ENCODE measurements at regions not wholly inside any gene's neighbourhood (a gene's known extent, or its start where the extent isn't known, plus 50 kb on each side); places are given as distances from the start of the nearest gene placed in this dataset.
"Not testable (repeated sequence)": the region's sequence is repeated elsewhere in the genome, so short reads cannot be mapped to it uniquely, and the experiment has no call there.

- H3K27me3 ChIP-seq (ENCODE audit: control insufficient read depth, insufficient read depth): no peaks in the 10 kb centered on the region
- H3K27ac ChIP-seq (ENCODE audit: low read length): no peak overlapping the region
- peaks cover 8% of the 10 kb centered on the region for H3K9me3 ChIP-seq (ENCODE audit: control insufficient read depth, low read length)
- DNase-seq: no peak
- no peak overlapping the region for H3K4me3 ChIP-seq (ENCODE audit: low read length)
- intact Hi-C loops (cut with DNase I): no loop called here
- H3K4me1 ChIP-seq (ENCODE audit: control insufficient read depth, insufficient read depth, low read length): no peaks in the 10 kb centered on the region
- ATAC-seq: no peak
- WGBS: 79% methylated on average over 8 of the region's 8 CpGs
Observed at GRCh38 chr13:111489301-111489700, 168.9 kb downstream of the TEX29 start.

GRCh38 chr13:111490611-111491010, 170.2 kb downstream of the TEX29 start:
- no peaks in the 10 kb centered on the region for H3K4me1 ChIP-seq (ENCODE audit: control insufficient read depth, insufficient read depth, low read length)
- ATAC-seq: no peak
- no peaks in the 10 kb centered on the region for H3K27me3 ChIP-seq (ENCODE audit: control insufficient read depth, insufficient read depth)
- 84% methylated on average over 6 of the region's 6 CpGs for WGBS
- intact Hi-C loops (cut with DNase I): no loop called here
- H3K4me3 ChIP-seq (ENCODE audit: low read length): no peak overlapping the region
- H3K27ac ChIP-seq (ENCODE audit: low read length): no peak overlapping the region
- H3K9me3 ChIP-seq (ENCODE audit: control insufficient read depth, low read length): peaks cover 8% of the 10 kb centered on the region
- no peak for DNase-seq

GRCh38 chr13:111491021-111491420, 170.6 kb downstream of the TEX29 start:
- no peak for DNase-seq

GRCh38 chr13:111491659-111492058, 171.2 kb downstream of the TEX29 start:
- intact Hi-C loops (cut with DNase I): no loop called here
- ATAC-seq (no peak), DNase-seq (no peak)
- Histone ChIP-seq H3K4me3 (ENCODE audit: low read length) (no peak overlapping the region), H3K27me3 (ENCODE audit: control insufficient read depth, insufficient read depth) (no peaks in the 10 kb centered on the region), H3K4me1 (ENCODE audit: control insufficient read depth, insufficient read depth, low read length) (no peaks in the 10 kb centered on the region), H3K9me3 (ENCODE audit: control insufficient read depth, low read length) (peaks cover 4% of the 10 kb centered on the region), H3K27ac (ENCODE audit: low read length) (no peak overlapping the region)
- 68% methylated on average over 10 of the region's 10 CpGs for WGBS

More at GRCh38 chr13:111491021-111491420, 170.6 kb downstream of the TEX29 start:
- ATAC-seq: no peak
- Histone ChIP-seq H3K27ac (ENCODE audit: low read length) (no peak overlapping the region), H3K9me3 (ENCODE audit: control insufficient read depth, low read length) (peaks cover 8% of the 10 kb centered on the region), H3K27me3 (ENCODE audit: control insufficient read depth, insufficient read depth) (no peaks in the 10 kb centered on the region), H3K4me3 (ENCODE audit: low read length) (no peak overlapping the region), H3K4me1 (ENCODE audit: control insufficient read depth, insufficient read depth, low read length) (no peaks in the 10 kb centered on the region)
- 57% methylated on average over 11 of the region's 11 CpGs for WGBS
- intact Hi-C loops (cut with DNase I): no loop called here

- intact Hi-C loops (cut with DNase I): no loop called here
- DNase-seq: no peak
- H3K27me3 ChIP-seq (ENCODE audit: control insufficient read depth, insufficient read depth): no peaks in the 10 kb centered on the region
Observed at GRCh38 chr13:111492341-111492950, 172.0 kb downstream of the TEX29 start.

GRCh38 chr13:111492958-111493357, 172.5 kb downstream of the TEX29 start:
- 82% methylated on average over 5 of the region's 5 CpGs for WGBS
- Histone ChIP-seq H3K9me3 (ENCODE audit: control insufficient read depth, low read length) (no peaks in the 10 kb centered on the region), H3K4me3 (ENCODE audit: low read length) (no peak overlapping the region), H3K27me3 (ENCODE audit: control insufficient read depth, insufficient read depth) (no peaks in the 10 kb centered on the region), H3K27ac (ENCODE audit: low read length) (no peak overlapping the region), H3K4me1 (ENCODE audit: control insufficient read depth, insufficient read depth, low read length) (no peaks in the 10 kb centered on the region)
- intact Hi-C loops (cut with DNase I): no loop called here
- ATAC-seq (no peak), DNase-seq (no peak)

More at GRCh38 chr13:111492341-111492950, 172.0 kb downstream of the TEX29 start:
- ATAC-seq: no peak
- 83% methylated on average over 18 of the region's 18 CpGs for WGBS
- no peak overlapping the region for H3K27ac ChIP-seq (ENCODE audit: low read length)
- no peaks in the 10 kb centered on the region for H3K9me3 ChIP-seq (ENCODE audit: control insufficient read depth, low read length)
- H3K4me3 ChIP-seq (ENCODE audit: low read length): no peak overlapping the region
- H3K4me1 ChIP-seq (ENCODE audit: control insufficient read depth, insufficient read depth, low read length): no peaks in the 10 kb centered on the region

- DNase-seq: no peak
- intact Hi-C loops (cut with DNase I): no loop called here
- H3K27me3 ChIP-seq (ENCODE audit: control insufficient read depth, insufficient read depth): no peaks in the 10 kb centered on the region
- ATAC-seq: no peak
- no peak overlapping the region for H3K27ac ChIP-seq (ENCODE audit: low read length)
- 81% methylated on average over 6 of the region's 6 CpGs for WGBS
- no peak overlapping the region for H3K4me3 ChIP-seq (ENCODE audit: low read length)
- no peaks in the 10 kb centered on the region for H3K4me1 ChIP-seq (ENCODE audit: control insufficient read depth, insufficient read depth, low read length)
- no peaks in the 10 kb centered on the region for H3K9me3 ChIP-seq (ENCODE audit: control insufficient read depth, low read length)
Observed at GRCh38 chr13:111493468-111493867, 173.0 kb downstream of the TEX29 start.

GRCh38 chr13:111494641-111495040, 174.2 kb downstream of the TEX29 start:
- intact Hi-C loops (cut with DNase I): no loop called here
- no peaks in the 10 kb centered on the region for H3K4me1 ChIP-seq (ENCODE audit: control insufficient read depth, insufficient read depth, low read length)
- H3K9me3 ChIP-seq (ENCODE audit: control insufficient read depth, low read length): no peaks in the 10 kb centered on the region
- no peak overlapping the region for H3K27ac ChIP-seq (ENCODE audit: low read length)
- no peaks in the 10 kb centered on the region for H3K27me3 ChIP-seq (ENCODE audit: control insufficient read depth, insufficient read depth)
- DNase-seq: no peak
- 87% methylated on average over 12 of the region's 12 CpGs for WGBS
- no peak overlapping the region for H3K4me3 ChIP-seq (ENCODE audit: low read length)
- ATAC-seq: no peak

- intact Hi-C loops (cut with DNase I); H3K4me1 ChIP-seq (ENCODE audit: control insufficient read depth, insufficient read depth, low read length); H3K27me3 ChIP-seq (ENCODE audit: control insufficient read depth, insufficient read depth); H3K27ac ChIP-seq (ENCODE audit: low read length); ATAC-seq; DNase-seq; H3K4me3 ChIP-seq (ENCODE audit: low read length); H3K9me3 ChIP-seq (ENCODE audit: control insufficient read depth, low read length): not testable (repeated sequence)
- 78% methylated on average over 16 of the region's 16 CpGs for WGBS
Observed at GRCh38 chr13:111501596-111502535, 181.4 kb downstream of the TEX29 start.

GRCh38 chr13:111502957-111503356, 182.5 kb downstream of the TEX29 start:
- Histone ChIP-seq H3K27me3 (ENCODE audit: control insufficient read depth, insufficient read depth) (no peaks in the 10 kb centered on the region), H3K4me3 (ENCODE audit: low read length) (no peak overlapping the region), H3K9me3 (ENCODE audit: control insufficient read depth, low read length) (no peaks in the 10 kb centered on the region), H3K27ac (ENCODE audit: low read length) (no peak overlapping the region), H3K4me1 (ENCODE audit: control insufficient read depth, insufficient read depth, low read length) (no peaks in the 10 kb centered on the region)
- WGBS: 62% methylated on average over 6 of the region's 6 CpGs
- DNase-seq (no peak), ATAC-seq (no peak)
- intact Hi-C loops (cut with DNase I): no loop called here

- H3K9me3 ChIP-seq (ENCODE audit: control insufficient read depth, low read length): no peaks in the 10 kb centered on the region
- 78% methylated on average over 7 of the region's 7 CpGs for WGBS
- no peaks in the 10 kb centered on the region for H3K27me3 ChIP-seq (ENCODE audit: control insufficient read depth, insufficient read depth)
- no peak overlapping the region for H3K4me3 ChIP-seq (ENCODE audit: low read length)
- H3K4me1 ChIP-seq (ENCODE audit: control insufficient read depth, insufficient read depth, low read length): no peaks in the 10 kb centered on the region
- DNase-seq: no peak
- intact Hi-C loops (cut with DNase I): no loop called here
- no peak for ATAC-seq
- H3K27ac ChIP-seq (ENCODE audit: low read length): no peak overlapping the region
Observed at GRCh38 chr13:111503376-111503775, 182.9 kb downstream of the TEX29 start.

Data from right cardiac atrium (tissue), 5 donors.